Epidermal melanocyte (primary cell): ENCODE measurements at regions not wholly inside any gene's neighbourhood (a gene's known extent, or its start where the extent isn't known, plus 50 kb on each side); places are given as distances from the start of the nearest gene placed in this dataset.

Experiments
- DNase-seq: peaks from one replicate; pipeline ENCODE4 v3.0.0; 2011; ENCODE audit warnings: low spot score; ENCODE audit not compliant: insufficient read length

DNA sequence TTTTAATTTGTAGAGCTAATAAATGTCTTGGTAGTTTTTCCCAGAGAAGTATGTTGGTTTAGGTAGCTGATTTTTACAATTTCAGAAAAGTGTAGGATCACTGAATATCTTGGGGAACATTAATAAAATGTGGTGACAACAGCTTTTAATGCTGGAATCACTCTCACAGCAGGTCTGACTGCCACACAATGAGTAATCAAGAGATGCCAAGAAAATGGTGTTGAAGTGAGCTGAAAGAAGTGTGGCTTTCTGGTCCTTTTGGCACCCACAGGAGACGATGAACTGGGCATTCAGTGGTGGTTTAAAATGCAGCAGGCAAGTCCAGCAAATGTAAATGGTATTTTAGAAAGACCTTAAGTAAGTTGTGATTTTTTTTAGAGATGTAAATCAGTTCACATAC is 175.8 kb downstream of the CBLN2 start:
- DNase-seq, result no peak

DNA sequence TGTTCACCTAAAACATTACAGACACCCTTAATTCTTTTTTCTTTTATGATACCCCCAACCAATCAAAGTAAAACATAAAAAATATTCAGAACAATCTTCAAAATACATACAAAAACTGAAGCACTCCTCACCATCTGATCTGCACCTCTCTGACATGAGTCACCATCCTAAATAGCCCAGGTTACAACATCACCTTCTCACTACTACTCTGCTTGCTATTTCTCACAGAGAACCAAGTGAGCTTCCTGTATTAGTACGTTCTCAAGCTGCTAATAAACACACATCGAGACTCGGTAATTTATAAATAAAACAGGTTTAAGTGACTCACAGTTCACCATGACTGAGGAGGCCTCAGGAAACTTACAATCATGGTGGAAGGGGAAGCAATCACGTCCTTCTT is 183.5 kb downstream of the CBLN2 start:
- no peak for DNase-seq

DNA sequence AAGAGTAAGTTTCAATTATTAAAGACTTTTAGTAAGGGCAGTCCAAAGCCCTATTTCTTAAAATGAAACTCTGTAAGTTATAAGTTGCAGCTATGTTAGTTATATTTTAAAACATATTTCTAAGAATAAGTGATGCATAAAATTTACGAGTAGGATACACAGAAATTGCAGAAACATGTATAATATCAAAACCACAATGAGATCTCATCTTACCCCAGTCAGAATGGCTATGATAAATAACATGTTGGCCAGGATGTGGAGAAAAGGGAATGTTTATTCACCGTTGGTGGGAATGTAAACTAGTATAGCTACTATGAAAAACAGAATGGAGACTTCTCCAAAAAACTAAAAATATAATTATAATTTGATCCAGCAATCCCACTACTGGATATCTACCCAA is 201.2 kb downstream of the CBLN2 start:
- no peak for DNase-seq

DNA sequence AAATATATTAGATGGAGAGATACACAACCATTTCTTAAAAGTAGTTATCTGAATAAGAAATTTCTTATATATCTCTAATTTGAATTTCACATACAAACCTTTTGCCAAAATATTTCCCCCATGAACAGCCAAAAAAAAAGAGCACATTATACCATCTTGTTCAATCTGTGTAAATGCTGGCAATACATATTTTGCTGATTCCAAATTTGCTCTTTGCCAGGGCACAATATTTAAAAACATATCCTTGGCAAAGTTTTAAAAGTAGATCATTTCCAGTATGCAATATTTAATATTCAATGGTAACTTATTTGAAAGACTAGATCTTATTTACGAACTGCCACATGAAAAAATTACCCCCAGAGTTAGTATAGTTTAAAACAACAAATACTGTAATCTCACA is 204.2 kb downstream of the CBLN2 start:
- DNase-seq, result no peak

DNA sequence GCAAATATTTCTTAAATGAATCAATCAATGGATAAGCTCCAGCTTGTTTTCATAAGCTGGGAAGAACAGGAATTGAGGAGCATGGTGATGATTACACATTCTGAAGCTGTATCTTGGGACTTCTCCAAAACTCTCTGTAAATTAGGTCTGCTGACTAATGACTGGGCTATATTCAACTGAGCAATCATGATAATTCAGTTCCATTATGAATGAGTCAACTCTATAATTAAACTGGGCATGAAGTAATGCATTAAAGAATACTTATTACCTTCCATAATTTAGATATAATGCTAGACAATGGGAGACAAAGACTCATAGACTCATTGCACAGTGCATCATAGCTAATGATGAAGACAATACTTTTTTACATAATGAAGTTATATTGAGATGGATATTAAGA is 207.4 kb downstream of the CBLN2 start:
- DNase-seq, result no peak

DNA sequence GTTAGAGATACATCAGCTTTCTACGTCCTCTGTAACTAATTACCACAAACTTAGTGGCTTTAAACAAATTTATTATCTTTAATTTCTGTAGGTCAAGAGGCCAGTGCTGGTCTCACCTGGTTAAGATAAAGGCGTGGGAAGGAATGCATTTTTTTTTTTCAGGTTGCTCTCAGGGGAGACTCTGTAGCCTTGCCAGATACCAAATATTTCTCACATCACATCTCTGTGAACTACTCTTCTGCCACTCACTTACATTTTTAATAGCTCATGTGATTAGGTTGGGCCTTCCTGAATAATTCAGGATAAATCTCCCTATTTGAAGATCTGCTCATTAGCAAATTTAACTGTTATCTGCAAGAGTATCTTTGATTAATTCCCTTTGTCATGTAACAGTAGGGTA is 214.6 kb downstream of the CBLN2 start:
- DNase-seq, result no peak

DNA sequence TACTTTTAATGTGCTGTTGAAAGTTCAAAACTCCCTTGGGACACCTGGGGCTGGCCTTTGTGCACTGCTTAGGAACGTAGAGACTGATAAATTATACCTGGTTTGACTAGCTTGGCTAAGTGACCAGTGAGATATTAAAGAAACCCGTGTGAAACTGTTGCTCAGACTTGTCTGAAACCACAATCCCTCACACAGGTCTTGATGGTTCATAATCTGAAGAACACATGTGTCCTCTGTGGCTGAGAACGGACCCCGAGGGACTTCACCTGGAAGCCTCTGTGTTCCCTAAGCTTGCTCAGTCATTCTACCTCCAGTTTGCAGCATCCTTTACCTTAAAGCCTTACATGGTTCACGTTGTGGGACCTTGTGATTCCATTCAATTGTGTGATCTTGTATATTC is 218.8 kb downstream of the CBLN2 start:
- DNase-seq, result no peak

DNA sequence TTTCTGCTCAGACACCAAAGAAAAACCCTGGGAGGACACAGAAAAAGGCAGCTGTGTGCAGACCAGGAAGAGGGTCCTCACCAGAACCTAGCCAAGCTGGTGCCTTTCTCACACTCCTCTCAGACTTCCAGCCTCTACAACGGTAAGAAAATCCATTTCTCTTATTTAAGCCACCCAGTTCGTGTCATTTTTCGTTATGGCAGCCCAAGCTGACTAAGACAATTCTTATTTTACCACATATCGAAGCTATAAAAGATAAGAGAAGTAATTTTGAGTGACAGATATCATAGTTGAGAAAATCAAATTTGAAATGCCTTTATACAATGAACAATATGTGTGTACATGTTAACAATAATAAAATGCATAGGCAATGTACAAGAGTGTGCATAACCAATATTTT is 219.5 kb downstream of the CBLN2 start:
- DNase-seq, result no peak

DNA sequence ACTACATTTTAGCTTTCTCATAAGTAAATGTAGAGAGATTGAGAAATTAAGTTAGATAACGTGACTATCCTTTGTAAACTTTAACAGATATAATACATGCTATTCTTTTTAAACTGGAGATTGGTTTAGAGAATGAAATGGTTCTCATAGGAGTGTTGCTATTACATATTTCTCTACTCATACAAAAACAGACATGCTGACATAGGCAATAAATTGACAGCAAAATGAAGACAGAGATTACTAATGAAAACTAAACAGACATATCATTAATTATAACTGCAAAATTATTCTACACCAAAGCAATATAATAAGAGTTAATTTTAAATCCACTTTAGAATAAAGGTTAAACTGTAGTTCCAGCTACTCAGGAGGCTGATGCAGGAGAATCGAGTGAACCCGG is 227.6 kb downstream of the CBLN2 start:
- no peak for DNase-seq

DNA sequence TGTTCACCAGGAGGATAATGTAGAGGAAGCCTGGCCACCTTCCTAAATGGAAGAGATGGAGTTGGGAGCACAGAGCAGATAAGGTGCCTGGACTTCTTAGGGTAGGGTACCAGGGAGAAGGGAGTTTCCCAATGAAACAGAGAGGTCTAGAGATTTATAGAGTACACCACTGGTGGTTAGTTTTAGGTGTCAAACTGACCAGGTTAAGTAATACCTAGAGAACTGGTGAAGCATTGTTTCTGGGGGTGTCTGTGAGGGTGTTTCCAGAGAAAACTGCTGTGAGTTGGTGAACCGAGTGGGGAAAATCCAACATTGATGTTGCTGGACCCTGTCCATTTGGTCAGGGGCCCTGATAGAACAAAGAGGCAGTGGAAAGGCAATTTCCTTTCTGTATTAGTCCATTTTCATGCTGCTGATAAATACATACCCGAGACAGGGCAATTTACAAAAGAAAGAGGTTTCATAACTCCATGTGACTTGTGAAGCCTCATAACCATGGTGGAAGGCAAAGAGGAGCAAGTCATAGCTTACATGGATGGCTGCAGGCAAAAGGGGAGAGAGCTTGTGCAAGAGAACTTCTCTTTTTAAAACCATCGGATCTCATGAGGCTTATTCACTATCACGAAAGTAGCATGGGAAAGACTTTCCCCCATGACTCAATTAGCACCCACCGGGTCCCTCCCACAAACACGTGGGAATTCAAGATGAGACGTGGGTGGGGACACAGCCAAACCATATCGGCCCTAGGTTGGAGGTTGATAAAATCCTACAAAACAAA is 260.8 kb downstream of the CBLN2 start:
- DNase-seq, result no peak

DNA sequence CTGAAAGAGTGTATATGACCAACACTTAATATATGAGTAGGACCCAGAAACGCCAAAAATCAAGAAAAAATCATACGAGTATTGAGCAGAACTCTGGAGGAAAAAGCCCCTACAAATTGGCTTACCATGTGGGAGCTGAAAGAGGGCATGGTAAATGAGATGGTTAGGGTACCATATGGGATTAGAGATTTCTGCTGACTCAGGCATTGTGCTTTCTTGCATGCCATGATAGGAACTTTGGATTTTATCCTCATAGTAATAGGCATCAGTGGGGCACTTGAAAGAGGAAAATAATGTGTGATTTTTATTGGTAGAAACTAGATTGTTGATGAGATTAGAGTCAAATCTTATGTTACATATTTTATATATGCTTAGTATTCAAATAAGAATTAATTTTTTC is 271.1 kb downstream of the CBLN2 start:
- DNase-seq, result no peak

DNA sequence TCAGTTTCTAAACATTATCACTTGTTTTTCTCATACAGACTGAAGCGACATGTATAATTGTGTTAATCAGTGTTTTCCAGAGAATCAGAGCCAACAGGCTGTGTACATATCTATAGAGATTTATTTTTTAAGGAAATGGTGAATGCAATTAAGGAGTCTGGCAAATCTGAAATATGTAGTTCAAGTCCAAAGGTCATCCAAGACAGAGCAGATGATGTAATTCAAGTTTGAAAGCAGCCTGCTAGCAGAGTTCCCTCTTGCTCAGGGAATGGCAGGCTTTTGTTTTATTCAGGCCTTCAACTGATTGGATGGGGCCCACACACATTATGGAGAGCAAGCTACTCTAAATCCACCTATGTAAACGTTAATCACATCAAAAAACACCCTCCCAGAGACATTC is 282.6 kb downstream of the CBLN2 start:
- no peak for DNase-seq

DNA sequence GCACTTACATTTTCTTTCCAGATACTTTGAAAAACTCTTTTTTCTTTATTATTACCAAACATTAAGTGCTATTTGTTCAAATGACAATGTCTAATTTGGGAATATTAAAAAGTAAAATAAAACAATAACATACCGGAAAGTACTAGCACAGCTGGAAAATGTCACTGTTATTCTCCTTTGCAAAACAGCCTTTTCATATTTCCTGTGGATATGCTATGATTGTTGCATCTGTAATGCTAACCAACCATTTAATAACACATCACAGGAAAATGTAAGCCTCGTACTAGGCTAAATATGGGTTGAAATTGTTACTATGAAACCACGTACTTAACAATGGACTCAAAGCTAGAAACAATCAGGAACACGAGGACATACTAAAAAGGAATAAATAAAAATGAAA is 298.1 kb downstream of the CBLN2 start:
- DNase-seq, result no peak

DNA sequence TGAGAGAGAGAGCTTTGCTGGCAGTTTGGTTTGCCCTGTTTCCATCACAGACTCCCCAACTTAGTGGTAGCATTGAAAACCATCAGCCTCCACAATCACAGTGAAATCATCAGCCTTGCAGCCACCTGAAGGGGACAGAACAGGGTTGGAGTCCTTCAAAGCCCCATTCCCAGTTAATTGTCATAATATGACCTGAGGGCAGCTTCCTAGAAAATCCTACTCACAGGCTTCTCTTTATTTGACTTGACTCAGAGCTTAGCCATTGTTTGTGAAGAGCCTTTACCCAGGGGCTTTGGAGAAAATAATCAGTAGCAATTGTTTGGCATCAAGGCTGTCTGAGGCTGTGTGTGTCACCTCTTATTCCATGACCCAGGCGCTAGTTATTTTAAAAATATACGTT is 308.7 kb downstream of the CBLN2 start:
- DNase-seq, result no peak

DNA sequence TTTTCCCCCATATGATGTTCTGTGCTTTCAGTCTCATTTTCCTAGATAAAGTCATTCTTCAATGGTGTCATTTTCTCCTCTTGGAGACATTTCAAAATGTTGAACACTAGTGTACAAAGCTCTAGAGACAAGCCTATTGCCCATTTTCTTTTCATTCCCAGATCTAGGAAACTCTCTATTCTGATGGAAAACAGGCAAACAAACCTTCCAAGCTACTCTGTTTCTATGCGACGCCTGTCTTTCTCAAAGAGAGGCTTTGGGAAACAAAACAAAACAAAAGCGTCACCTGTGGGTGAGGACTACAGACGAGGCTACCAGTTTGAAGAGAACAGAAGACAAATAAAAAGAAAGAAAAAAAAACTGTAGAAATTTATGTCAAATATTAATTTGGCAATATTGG is 311.0 kb downstream of the CBLN2 start:
- DNase-seq, result no peak

DNA sequence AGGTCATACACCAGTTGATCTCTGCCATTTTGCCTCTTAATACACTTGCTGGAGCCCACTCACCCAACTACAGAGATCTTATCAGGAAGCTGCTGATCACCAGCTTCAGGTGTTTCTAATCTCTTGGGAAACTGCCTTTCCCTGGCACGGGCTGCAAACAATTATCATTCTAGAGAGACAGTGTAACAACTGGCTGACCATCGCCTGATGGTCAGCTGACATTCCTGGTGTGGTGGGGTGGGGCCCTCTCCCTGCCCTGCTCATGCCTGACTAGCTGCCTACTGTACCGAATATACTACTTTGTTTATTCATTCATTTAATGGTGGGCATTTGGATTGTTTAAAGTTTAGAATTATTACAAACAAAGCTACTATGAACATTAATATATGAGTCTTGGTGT is 311.5 kb downstream of the CBLN2 start:
- no peak for DNase-seq

DNA sequence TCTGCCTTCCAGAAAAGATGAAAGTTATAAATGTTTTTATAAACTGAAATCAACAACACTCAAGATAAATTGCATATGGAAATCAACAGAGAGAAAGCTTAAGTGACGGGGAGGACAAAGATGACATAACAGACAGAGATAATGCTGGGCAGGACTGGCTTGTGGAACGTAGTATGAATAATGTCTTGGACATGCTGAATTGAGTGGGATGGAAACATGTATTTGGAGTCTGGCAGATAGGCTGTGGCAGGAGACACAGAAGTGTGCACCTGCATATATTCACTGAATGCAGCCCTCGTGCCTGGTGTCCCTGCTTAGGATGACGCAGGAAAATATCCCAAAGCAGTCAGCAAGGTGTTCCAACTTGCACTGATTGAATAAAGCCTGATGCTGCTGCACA is 318.2 kb downstream of the CBLN2 start:
- no peak for DNase-seq

DNA sequence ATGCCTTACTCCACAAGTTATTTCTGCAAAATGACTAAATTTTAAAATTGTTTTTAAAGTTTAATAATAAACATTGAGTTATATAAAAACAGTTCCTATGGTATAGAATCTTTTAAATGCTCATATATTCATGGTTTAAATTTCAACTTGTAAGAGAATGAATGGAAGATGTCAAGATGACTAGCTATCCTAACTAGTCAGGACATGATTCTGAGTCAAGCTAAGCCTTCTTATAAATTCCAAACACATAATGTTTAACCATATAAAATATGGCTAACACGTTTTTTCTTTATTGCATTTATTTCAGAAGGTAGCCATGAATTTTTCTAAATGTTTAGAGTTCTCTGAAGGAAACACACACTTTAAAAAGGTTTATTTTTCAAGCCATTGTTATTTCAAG is 320.4 kb downstream of the CBLN2 start:
- no peak for DNase-seq

DNA sequence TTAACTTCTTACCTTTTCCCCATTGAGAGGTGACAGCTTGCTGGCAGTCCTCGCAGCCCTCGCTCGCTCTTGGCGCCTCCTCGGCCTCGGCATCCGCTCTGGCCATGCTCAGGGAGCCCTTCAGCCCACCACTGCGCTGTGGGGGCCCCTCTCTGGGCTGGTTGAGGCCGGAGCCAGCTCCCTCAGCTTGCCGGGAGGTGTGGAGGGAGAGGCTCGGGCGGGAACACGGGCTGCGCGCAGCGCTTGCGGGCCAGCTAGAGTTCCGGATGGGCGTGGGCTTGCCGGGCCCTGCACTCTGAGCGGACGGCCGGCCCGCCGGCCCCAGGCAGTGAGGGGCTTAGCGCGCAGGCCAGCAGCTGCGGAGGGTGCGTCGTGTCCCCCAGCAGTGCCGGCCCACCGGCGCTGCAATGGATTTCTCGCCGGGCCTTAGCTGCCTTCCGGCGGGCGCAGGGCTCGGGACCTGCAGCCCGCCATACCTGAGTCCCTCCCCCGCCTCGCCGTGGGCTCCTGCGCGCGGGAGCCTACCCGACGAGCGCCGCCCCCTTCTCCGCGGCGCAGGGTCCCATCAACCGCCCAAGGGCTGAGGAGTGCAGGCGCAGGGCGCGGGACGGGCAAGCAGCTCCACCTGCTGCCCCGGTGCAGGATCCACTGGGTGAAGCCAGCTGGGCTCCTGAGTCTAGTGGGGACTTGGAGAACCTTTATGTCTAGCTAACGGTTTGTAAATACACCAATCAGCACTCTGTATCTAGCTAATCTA is 335.0 kb downstream of the CBLN2 start:
- no peak for DNase-seq

DNA sequence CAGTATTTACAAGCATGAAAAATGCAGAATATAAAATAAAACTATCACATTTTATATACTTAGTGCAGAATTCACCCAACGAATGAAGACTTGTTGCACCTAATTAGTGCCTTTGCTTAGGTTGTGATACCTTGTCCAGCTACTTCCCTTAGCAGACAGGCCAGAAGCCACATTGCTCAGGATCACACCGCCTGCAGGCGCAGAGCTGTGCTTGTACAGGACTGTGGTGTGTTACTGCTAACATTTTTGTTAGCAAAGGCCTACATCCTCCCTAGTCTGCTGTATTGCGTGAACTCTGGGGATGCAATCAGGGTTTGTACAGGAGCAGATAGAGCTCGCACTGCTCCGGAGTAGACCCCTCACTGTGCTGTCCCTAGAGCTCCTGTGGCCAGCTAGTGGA is 336.9 kb downstream of the CBLN2 start:
- no peak for DNase-seq

DNA sequence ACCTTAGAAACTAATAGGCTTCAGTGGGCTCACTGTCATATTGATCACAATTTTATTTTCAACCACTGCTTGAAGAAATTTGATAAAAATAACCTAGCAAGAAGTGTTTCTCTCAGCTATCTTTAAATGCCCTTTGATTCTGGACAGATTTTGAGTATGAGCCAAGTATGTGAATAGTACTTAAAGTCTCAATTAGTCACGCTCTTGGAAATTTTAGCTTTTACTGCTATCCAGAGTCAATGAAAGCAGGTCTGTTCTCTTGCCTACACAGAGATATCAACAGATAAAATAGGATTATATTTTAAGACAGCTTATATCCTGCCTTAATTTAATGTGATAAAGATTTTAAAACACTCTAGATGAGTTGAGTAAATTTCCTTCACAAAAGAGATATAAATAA is 337.3 kb downstream of the CBLN2 start:
- peak; percentile 18 for DNase-seq

DNA sequence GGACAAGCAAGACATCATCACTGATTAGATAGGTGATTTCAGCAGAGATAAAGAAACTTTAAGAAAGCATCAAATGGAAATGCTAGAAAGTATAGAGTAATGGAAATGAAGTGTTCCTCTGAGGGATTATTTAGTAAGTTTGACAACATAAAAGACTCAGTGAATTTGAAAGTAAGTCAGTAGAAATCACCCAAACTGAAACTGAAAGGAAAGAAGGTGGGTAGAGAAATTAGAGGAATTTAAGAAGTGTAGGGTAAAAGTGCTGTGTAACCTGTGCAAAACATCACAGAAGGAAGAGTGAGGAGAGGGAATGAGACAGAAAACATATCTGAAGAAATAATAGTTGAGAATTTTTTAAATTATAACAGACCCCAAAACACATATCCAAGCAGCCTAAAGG is 343.1 kb downstream of the CBLN2 start:
- no peak for DNase-seq

DNA sequence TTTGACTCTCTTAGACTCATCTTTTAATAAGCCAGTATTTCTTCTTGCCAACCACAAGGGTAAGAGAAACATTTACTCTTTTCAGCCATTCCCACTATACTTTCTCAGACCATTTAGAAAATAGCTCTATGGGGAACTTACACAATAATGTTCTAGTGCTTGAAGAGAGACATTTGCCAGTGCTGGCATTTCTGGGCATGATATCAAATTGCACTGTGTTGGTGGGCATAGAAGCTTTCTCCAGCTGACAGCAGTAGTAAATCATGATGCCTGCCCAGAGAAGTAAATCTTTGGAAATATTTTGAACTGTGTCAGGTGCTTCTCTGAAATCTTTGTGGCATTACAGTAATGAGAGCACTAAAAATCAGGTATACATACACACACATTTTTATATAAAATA is 346.6 kb downstream of the CBLN2 start:
- no peak for DNase-seq
